GM18858 (cell line): ENCODE measurements at regions not wholly inside any gene's neighbourhood (a gene's known extent, or its start where the extent isn't known, plus 50 kb on each side); places are given as distances from the start of the nearest gene placed in this dataset.
"Not testable (repeated sequence)": the region's sequence is repeated elsewhere in the genome, so short reads cannot be mapped to it uniquely, and the experiment has no call there.

Experiments used
- ATAC-seq: cut with Tn5 transposase; IDR thresholded peaks from one replicate; pipeline ENCODE4 v1.9.1; 2021; ENCODE audit not compliant: unreplicated experiment

DNA sequence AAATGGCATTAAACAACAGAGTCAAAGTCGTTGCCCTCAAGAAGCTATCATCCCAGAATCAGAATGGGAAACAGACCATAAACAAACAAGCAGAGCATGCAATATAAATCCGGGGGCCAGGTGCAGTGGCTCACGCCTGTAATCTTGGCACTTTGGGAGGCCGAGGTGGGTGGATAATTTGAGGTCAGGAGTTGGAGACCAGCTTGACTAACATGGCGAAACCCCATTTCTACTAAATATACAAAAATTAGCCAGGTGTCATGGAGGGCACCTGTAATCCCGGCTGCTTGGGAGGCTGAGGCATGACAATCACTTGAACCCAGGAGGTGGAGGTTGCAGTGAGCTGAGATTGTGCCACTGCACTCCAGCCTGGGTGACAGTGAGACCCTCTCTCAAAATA, 249.8 kb downstream of the CYRIA start:
- not testable (repeated sequence) for ATAC-seq

DNA sequence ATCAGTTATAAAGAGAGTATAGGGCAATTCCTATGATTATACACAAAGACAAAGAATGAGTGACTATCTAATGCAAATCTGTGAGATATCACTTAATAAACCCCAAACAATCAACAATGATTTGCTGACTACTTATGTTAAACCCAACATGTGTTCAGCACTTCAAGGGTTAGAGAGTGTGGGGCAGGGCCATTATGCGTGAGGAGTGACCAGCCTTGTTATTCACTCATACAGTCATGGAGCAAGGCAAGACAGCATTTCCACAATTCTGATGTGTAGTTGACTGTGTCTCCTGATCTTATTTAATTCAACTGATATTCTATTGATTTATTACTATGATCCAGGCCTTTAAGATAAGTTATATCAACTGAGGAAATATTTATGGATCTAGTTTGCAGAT, 251.7 kb downstream of the CYRIA start:
- no peak for ATAC-seq

DNA sequence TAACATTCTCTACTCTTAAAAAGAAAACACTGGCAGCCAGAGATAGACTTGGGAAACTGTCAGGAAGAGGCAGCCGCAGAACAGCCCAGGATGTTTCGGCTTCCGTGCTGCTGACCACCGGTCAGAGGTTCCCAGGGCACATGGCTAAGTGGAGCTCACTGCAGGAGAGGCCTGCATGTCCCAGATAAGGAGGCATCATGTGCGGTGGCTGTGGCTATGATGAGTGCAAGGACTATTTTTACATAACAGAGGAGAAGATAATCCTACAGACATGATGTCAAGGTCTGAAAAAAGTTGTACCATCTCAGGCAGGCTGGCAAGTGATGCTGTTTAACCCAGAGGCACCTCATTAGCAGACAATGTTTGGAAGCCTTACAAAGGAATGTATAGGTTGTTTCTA, 252.3 kb downstream of the CYRIA start:
- no peak for ATAC-seq

DNA sequence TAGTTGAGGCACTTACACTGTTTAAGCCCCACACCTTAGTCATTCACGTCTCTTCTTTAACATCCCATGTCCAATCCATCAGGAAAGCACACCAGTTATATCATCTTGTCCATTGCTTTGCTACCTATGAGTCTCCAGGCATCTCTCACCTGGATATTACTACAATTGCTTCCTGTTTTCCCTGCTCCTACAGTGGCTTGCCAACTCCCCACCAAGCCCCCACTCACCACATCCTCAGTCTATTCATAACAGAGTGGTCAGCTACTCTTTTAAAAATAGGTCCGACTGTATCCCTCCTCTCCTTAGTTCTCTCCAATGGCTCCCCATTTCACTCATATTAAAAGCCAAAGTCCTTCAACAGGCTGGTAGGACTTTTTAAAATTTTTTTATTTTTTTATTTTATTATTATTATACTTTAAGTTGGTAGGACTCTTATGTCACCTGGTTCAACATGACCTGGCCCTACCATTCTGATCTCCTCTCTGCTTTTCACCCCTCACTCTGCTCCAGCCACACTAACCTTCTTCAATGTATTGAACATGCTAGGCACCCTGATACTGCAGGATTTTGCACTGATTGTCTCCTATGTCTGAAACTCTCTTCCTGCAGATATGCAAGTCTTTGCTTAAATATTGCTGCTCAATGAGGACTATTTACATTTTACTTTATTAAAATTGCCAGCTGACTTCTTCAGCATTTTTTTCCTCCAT, 253.2 kb downstream of the CYRIA start:
- no peak for ATAC-seq

DNA sequence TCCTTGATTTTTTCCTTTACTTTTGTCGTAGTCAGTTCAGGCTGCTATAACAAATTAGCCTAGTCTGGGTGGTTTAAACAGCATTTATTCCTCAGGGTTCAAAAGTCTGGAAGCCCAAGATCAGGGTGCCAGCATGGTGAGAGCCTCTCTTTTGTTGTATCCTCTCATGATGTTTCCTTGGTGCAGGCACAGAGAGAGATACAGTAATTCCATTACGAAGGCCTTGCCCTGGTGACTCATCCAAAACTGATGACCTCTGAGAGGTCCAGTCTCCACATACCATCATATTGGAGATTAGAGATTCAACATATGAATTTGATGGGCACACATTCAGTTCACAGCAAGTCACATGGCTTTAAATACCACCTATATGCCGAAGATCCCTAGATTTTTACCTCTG, 253.8 kb downstream of the CYRIA start:
- ATAC-seq = no peak

DNA sequence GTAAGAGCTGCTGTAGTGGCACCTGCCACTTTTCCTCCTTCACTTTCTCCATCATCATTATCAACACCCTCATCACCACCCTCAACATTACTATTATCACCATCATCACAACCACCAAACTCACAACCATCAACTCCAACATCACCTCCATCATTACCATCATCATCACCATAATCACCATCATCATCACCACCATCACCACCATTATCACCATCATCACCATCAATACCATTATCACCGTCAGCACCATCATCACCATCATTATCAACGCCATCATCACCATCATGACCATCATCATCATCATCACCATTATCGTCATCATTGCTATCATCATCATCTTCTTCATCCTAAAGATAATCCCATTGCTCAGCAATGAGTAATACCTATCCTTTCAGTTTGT, 255.8 kb downstream of the CYRIA start:
- no peak for ATAC-seq

DNA sequence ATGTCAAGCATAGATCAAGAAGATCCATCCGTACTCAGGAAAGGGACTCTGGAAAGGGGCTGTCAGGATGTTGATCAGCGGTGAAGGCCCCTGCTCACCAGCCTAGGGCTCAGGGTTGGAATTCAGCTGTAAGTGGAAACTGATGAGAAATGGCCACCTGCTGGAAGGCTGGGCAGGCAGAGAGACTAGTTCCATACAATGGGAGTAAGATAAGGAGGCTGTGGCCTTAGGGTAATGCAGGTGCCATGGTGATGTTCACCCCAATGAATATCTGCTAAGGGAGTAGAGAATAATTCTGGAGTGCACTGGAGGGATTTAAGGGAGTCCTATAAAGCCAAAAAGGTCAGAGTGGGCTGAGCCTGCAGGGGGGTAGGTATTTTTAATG, 256.6 kb downstream of the CYRIA start:
- no peak for ATAC-seq

DNA sequence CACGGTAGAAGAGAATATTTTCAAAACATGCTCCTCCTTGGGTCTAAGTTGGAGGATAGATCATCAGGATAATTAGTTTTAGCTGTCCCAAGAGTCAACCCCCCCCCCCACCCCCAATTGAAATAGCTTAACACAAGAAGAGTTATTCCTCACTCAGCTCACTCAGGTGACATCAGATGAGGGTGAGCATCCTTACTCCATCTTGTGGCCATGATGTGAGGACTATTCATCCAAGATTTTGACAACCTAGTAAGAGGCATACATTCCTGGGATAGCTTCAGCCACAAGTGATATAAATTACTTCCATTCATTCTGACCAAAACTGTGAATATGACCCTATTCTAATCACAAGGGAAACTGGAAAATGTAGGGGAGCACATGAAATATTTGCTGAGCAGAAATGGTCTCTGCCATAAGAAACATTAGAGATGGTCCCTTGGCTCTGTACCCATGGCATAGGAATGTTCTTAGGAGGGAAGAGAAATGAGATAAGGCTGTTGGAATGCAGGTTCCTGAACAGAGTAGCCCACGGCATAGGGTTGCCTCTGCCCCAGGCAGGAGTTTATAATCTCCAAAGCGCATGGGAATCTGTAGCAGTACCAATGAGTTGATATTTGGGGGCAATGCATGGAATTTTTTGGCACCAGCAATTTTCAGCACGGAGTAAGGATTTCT, 257.2 kb downstream of the CYRIA start:
- ATAC-seq = no peak

DNA sequence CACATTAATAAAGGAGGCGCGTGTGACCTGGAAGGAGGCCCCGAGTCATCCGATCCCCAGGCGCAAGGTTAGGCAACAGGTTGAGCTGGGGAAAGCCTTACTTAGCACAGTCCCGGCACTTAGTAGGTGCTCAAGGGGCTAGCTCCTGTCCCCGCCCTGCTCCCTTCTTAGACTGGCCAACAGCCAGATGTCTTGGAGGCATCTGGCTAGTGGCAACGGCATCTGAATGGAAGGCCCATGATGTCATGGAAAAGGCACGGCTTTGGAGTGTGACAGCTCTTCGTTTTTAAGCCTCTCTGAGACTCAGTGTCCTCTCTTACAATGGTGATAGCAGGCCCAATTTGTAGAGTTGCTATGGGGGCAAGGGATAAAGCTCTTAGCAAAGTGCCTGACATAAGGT, 258.3 kb downstream of the CYRIA start:
- ATAC-seq = no peak

DNA sequence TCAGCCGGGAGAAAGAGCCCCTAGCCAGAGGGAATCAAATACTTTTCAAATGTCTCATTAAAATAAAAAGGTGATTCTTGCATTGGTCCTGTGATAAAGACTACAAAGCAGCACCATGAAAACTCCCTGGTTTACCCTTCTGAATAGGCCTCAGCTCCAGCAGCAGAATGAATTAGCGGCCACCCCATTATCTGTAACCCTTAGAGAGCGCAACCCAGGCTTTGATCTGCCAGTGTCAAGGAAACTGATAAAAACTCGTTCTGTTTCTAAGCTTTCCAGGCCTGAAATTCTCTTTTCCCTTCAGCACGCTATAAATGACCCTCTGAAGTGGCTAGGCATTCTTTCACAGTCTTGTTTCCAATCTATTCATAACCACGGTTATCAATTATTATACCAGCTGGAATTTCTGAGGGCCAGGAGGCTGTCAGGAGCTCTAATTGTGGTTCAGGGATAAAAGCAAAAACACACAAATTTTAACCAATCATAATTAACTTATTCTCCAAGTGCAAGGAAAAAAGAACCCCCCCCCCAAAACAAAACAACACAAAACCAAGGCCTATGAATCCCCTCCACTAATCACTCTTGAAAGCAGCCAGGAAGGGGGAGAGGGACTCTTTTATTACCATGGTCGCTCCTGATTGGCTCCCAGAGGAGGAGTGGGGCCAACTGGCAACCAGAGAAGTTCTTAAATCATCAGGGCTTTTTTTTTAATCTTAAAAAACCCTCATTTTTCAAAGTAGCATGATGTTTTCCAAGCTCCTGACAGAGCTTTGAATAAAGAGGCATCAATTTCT, 258.9 kb downstream of the CYRIA start:
- ATAC-seq = no peak

DNA sequence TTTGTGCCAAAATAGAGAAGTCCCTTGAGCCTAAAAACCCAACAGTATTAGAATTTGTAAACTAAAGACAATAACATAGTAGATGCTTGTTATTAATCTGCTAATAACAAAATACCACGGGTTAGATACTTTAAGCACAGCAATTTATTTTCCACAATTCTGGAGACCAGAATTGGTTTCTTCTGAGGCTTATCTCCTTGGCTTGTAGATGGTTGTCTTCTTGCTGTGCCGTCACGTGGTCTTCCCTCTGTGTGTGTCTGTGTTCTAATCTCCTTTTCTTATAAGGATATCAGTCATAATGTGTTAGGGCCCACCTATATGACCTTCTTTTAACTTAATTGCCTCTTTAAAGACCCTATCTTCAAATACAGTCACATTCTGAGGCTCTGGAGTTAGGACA, 260.1 kb downstream of the CYRIA start:
- ATAC-seq = no peak

DNA sequence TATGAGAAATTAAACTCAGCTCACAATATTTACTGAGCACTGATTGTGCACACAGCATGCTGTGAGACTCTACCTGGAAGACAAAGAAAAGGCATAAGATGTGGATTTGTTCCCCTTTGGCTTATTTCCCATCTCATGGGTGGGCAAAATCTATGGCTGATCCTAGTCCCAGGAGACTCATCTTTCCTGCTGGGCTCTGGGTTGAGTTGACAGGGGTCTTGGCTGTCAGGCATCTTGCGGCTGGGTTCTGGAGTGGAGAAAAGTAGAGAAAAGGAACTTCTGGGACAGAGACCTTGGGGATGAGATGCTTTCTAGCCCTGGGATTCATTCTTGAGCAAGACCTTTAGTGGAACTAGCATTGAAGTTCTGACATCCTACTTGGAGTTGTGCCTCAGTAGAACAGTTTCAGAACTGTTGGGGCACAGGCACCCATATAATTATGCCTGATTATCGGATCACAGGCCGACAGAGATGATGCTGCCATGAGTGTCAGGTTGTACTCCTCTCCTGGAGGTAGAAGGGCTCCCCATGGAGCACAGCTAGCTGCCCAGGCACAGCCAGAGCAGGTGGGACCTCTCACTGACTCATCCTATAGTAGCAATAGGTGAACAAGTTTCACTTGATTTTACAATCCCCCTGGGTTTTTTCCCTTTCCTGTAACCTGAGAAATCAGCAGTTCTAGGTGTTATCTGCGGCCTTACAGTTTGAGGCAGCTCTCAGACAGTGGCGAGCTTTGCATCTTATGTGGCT, 260.9 kb downstream of the CYRIA start:
- no peak for ATAC-seq

DNA sequence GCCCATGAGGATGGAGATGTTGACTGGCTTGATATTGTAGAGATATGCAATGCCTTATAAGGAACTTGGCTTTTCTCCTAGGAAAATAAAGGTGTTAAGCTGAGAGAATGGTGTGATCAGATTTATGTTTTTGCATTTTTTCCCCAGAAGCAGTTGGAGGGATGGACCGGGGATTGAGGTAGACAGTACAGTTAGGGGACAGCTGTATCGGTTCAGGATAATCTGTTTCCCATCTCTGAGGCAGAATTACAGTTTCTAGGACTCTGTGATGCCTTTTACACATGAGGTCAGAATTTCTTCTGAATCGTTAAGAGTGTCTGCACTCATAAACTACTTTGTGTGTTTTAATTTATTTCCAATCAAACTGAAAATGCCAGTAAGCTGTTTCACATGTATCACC, 261.5 kb downstream of the CYRIA start:
- ATAC-seq = no peak

DNA sequence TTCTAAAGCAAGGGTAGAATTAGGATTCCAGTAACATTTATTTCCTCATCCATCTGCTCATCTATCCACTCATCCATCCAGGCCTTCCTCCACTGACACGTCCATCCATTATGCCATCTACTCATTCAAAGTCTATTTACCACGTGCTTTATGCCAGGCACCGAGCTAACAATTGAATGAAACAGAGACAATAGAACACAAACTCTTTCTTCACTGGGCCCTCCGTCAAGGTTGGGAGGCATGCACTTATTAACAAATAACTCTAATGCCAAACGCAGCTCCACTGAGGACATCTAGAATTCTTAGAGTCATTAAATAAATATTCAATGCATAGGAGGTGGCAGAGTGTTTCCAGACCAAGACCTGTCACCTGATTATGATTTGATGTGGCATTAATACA, 262.7 kb downstream of the CYRIA start:
- no peak for ATAC-seq

DNA sequence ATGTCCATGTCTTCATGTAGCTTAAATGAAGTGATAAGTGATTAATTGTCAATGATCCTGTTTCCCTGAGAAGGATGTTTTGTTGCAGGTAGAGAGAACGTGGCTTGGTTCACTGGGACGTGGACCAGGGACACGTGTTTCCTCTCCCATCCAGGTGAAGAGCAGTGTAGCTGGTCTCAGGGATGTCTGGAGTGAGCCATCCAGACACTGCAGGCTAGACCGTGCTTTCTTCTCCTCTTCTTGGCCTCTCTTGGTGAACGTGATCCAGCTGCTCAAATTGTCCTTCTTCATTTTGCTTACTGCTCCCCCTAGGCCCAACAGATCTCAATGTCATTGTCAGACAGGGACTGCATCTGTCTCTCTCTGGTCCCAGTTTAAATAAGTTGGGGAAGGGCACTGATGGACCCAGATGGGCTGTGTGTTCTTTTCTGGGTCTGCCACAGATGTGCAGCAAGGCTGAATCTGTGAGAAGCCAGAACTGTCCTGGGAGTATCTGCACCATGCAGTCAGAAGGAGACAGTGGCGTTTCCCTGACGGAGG, 263.8 kb downstream of the CYRIA start:
- ATAC-seq = no peak

DNA sequence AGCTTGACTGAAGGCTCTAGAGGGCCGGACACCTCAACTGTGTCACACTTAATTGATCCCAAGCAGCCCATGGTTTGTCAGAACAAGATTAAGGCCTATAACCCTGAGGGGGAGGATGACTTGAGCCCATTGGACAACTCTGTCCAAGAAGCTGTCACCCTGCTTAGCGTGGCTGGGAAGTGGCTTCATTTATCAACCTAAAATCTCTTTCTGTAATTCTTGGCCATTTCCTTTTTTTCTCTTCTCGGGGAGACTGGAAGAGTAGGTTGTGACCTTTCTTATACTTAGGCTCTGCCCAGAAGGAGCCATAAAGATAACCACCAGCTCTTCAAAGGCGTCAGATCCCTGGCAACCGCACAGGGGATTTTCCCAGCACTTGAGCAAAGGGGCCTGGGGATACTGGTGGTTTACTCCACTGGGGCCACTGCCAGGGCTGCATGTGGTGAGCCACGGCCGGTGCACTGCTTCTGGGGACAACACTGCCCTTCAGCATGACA, 265.5 kb downstream of the CYRIA start:
- ATAC-seq = no peak

DNA sequence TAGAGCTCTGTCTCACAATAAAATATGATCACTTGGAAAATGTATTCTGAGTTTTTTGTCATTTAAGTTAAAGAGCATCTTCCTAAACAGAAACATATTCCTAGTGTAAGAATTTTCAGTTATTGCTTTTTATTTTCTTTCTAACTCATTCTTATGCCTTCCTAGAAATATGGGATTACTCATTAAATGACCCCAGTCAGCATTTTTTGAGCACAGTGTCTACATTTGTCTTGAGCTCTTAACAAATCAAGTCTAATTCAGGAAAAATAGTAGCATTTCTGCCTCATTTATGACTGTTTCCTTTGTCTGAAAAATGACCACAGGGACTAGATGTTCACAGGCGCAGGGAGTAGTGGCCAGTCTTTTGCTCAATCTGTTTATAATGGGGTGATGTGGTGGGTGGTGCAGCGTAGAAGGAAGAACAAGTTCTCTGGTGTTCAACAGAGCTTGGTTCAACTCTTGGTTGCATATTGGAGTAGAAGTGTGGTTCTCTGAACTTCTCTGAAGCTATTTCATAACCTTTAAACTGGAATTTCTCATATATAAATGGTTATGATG, 267.1 kb downstream of the CYRIA start:
- no peak for ATAC-seq

DNA sequence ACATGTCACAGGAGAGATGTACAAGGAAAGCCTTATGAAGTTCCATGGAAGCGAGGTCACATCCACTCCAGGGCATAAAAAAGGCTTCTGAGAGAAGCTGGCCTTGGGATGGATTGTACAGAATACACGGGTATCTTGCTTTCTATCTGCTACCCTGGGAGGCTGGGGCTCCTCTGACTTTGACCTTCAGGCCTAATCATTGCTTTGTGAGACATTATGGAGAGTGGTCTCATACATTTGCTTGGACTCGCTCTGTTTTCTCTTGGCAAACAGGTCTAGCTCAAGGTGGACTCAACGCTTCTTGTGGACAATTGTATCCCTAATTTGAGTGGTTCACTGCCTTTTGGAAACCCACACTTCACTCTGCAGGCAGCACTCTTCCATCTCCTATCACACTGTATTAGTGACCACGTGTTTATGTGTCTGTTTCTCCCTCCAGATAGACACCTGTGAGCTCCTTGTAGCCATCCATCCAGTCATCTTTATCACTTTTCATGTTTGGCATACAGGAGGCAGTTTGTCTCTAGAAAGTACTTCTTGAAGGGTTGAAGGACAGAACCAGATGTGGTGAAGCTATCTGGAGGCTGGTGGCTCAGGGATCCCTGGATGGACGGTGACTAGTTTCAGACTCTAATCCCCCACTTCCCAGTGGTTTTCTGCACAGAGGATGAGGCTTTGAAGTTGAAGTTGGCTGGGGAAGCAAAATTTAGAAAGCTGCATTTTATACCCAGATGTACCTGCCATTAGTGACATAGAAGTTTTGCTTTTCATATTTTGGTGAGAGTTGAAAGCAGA, 267.8 kb downstream of the CYRIA start:
- no peak for ATAC-seq

DNA sequence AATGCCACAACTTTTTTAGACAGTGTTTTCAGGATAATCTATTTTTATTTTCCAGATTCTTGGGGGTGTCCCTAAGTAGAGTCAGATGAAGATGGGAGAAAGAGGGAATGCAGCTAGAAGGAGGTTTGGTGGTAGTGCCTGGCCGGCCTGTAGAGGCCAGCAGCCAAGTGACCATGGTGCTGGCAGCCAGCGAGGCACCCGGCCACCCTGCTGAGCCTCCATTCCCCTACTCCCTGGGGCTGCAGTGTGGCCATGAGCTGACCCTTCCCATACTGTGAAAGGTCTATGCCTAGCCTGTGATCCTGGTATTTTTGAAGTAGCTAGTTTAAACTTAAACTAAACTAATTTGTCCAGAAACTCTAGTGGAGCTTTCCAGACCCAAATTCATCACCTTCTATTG, 268.6 kb downstream of the CYRIA start:
- no peak for ATAC-seq

DNA sequence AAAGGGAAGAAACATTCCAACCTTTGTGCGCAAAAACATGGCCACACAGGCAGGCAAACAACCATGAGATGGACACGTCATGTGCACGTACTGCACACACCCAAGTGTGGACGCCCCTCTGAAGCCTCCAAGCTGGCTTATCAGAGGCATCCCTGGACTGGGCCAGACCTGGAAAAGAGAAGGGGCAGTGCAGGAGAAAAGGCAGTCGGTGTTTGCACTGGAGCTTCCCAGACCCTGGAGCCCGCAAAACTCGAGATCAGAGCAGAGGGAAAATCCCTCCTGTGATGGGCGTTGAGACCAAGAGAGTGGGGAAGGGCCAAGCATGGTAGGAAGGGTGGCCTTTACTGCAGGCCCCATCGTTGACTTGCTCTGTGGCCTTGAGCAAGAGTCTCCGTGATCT, 269.5 kb downstream of the CYRIA start:
- ATAC-seq = no peak
